ENCODE measurements at regions not wholly inside any gene's neighbourhood (a gene's known extent, or its start where the extent isn't known, plus 50 kb on each side); places are given as distances from the start of the nearest gene placed in this dataset.

GRCh38 chr9:118128313-118128712, 424.1 kb downstream of the TLR4 start:
- ChIA-PET CTCF (no interaction called here), POLR2A (no interaction called here)

GRCh38 chr9:118129541-118129940, 425.3 kb downstream of the TLR4 start:
- ChIA-PET POLR2A (no interaction called here), CTCF (no interaction called here)
- no peak for DNase-seq (ENCODE audit: low read depth, low spot score)
- H3K9me3 ChIP-seq (ENCODE audit: control insufficient read depth, insufficient read depth, low read length), result peaks cover 21% of the 10 kb centered on the region; the same call in 1 of the 2 replicates
- no peak overlapping the region for H3K27ac ChIP-seq (ENCODE audit: low read depth, low read length)
- H3K4me3 ChIP-seq (ENCODE audit: low read depth, low read length), result no peak overlapping the region
- no peak for TF ChIP-seq CTCF (IDR thresholded peaks at IDR 0.05; ENCODE audit: low read depth, low read length)
- no peaks in the 10 kb centered on the region for H3K27me3 ChIP-seq (ENCODE audit: control insufficient read depth, insufficient read depth, low read length)

More at GRCh38 chr9:118128313-118128712, 424.1 kb downstream of the TLR4 start:
- DNase-seq (ENCODE audit: low read depth, low spot score), result no peak
- Histone ChIP-seq H3K9me3 (ENCODE audit: control insufficient read depth, insufficient read depth, low read length) (peaks cover 21% of the 10 kb centered on the region; the same call in 1 of the 2 replicates), H3K4me3 (ENCODE audit: low read depth, low read length) (no peak overlapping the region), H3K27ac (ENCODE audit: low read depth, low read length) (no peak overlapping the region), H3K27me3 (ENCODE audit: control insufficient read depth, insufficient read depth, low read length) (no peaks in the 10 kb centered on the region)
- no peak for TF ChIP-seq CTCF (IDR thresholded peaks at IDR 0.05; ENCODE audit: low read depth, low read length)

GRCh38 chr9:118148990-118149389, 444.8 kb downstream of the TLR4 start:
- Histone ChIP-seq H3K27ac (ENCODE audit: low read depth, low read length) (no peak overlapping the region), H3K27me3 (ENCODE audit: control insufficient read depth, insufficient read depth, low read length) (no peaks in the 10 kb centered on the region), H3K4me3 (ENCODE audit: low read depth, low read length) (no peak overlapping the region), H3K9me3 (ENCODE audit: control insufficient read depth, insufficient read depth, low read length) (no peaks in the 10 kb centered on the region; the same call in 1 of the 2 replicates)
- ChIA-PET CTCF (no interaction called here), POLR2A (no interaction called here)
- no peak for TF ChIP-seq CTCF (IDR thresholded peaks at IDR 0.05; ENCODE audit: low read depth, low read length)
- DNase-seq (ENCODE audit: low read depth, low spot score), result no peak

GRCh38 chr9:118156846-118157245, 452.6 kb downstream of the TLR4 start:
- TF ChIP-seq CTCF (IDR thresholded peaks at IDR 0.05; ENCODE audit: low read depth, low read length), result no peak
- no peaks in the 10 kb centered on the region for H3K27me3 ChIP-seq (ENCODE audit: control insufficient read depth, insufficient read depth, low read length)
- DNase-seq (ENCODE audit: low read depth, low spot score), result no peak
- H3K4me3 ChIP-seq (ENCODE audit: low read depth, low read length), result no peak overlapping the region
- peaks cover 6% of the 10 kb centered on the region; the same call in 1 of the 2 replicates for H3K9me3 ChIP-seq (ENCODE audit: control insufficient read depth, insufficient read depth, low read length)
- H3K27ac ChIP-seq (ENCODE audit: low read depth, low read length), result no peak overlapping the region
- ChIA-PET POLR2A (no interaction called here), CTCF (no interaction called here)

- POLR2A ChIA-PET, result no interaction called here
- CTCF ChIA-PET, result no interaction called here
- H3K27me3 ChIP-seq (ENCODE audit: control insufficient read depth, insufficient read depth, low read length), result no peaks in the 10 kb centered on the region
These were observed 458.5 kb downstream of the TLR4 start for GRCh38 chr9:118162716-118163115.

More at GRCh38 chr9:118162716-118163115, 458.5 kb downstream of the TLR4 start:
- no peak for TF ChIP-seq CTCF (IDR thresholded peaks at IDR 0.05; ENCODE audit: low read depth, low read length)
- H3K9me3 ChIP-seq (ENCODE audit: control insufficient read depth, insufficient read depth, low read length), result peaks cover 11% of the 10 kb centered on the region; the same call in 1 of the 2 replicates
- no peak overlapping the region for H3K27ac ChIP-seq (ENCODE audit: low read depth, low read length)
- DNase-seq (ENCODE audit: low read depth, low spot score), result no peak
- H3K4me3 ChIP-seq (ENCODE audit: low read depth, low read length), result no peak overlapping the region
